Sigmoid colon (tissue), 6 donors: ENCODE measurements at regions not wholly inside any gene's neighbourhood (a gene's known extent, or its start where the extent isn't known, plus 50 kb on each side); places are given as distances from the start of the nearest gene placed in this dataset.

Experiments
- DNase-seq: peaks from one replicate; pipeline ENCODE4 v3.0.0-alpha.2; 2019
- H3K27ac ChIP-seq, 4 donors: fragments of 200-600 bp; sonication (generic); one replicate each; pipeline ENCODE4 v1.5.1; 2016 to 2019; ENCODE audit warnings: mild to moderate bottlenecking in 1 of 4
- H3K27me3 ChIP-seq, 3 donors: fragments of 200-600 bp; sonication (generic); one replicate each; pipeline ENCODE4 v1.5.1; 2019; ENCODE audit warnings: mild to moderate bottlenecking in 1 of 3
- H3K36me3 ChIP-seq, 4 donors: fragments of 200-600 bp; sonication (generic); one replicate each; pipeline ENCODE4 v1.5.1; 2016 to 2019
- H3K4me1 ChIP-seq, 4 donors: fragments of 200-600 bp; sonication (generic); one replicate each; pipeline ENCODE4 v1.5.1; 2017 to 2019
- H3K4me3 ChIP-seq, 4 donors: fragments of 200-600 bp; sonication (generic); one replicate each; pipeline ENCODE4 v1.5.1; 2017 to 2019; ENCODE audit warnings: mild to moderate bottlenecking in 2 of 4, moderate library complexity in 1 of 4
- H3K9me3 ChIP-seq, 4 donors: fragments of 200-600 bp in 3 of 4; sonication (generic) in 3 of 4; one replicate each; pipeline versions ENCODE4 v1.5.1 to v1.6.1; 2013 to 2019
- EP300 ChIP-seq, 4 donors: sonication (generic); formaldehyde crosslinking; IDR thresholded peaks; one replicate each; pipeline ENCODE4 v1.6.1; 2017; ENCODE audit warnings: antibody characterized with exemption in 4 of 4
- POLR2A ChIP-seq, 2 donors: fragments of 450-650 bp; IDR thresholded peaks; one replicate each; pipeline ENCODE4 v1.6.1; 2016; ENCODE audit warnings: antibody characterized with exemption in 2 of 2, mild to moderate bottlenecking in 2 of 2, moderate library complexity in 2 of 2
- POLR2AphosphoS5 ChIP-seq, 4 donors: sonication (generic); formaldehyde crosslinking; IDR thresholded peaks; one replicate each; pipeline ENCODE4 v1.6.1; 2017; ENCODE audit warnings: antibody characterized with exemption in 4 of 4
- WGBS, 2 donors: extraction: QIAGEN DNeasy Blood & Tissue Kit; methylation state at CpG; one replicate each; pipeline ENCODE4 v1.1.7; 2013; 5-methylcytosine and 5-hydroxymethylcytosine counted together
- intact Hi-C: fragments of 100-400 bp; cut with DNase I; formaldehyde crosslinking; loops from one replicate; pipeline ENCODE4 v1.15.1; 2023
- TF ChIP-seq, protein P1 (sequence below), 4 experiments: fragments of 450-650 bp in 3 of 4; fragments of 200-600 bp in 1 of 4; IDR thresholded peaks; one replicate each; pipeline ENCODE4 v1.5.1; 2016 to 2019; ENCODE audit warnings: antibody characterized with exemption in 4 of 4, mild to moderate bottlenecking in 3 of 4, moderate library complexity in 2 of 4
- donor health status: healthy with polysubstance abuse.
- donor health status: healthy.

- peaks cover 0 to 3% (median 0%) of the 10 kb centered on the region in 4 donors for H3K4me1 ChIP-seq
- no peak overlapping the region for H3K4me3 ChIP-seq
- 80 to 82% methylated on average over 2 of the region's 2 CpGs for WGBS, 2 donors
- H3K27ac ChIP-seq = no peak overlapping the region
- no peaks in the 10 kb centered on the region for H3K27me3 ChIP-seq
- no peak for DNase-seq
- intact Hi-C loops = no loop called here
- no peaks in the 10 kb centered on the region for H3K36me3 ChIP-seq
- TF ChIP-seq POLR2AphosphoS5 (IDR thresholded peaks at IDR 0.05) (no peak), EP300 (IDR thresholded peaks at IDR 0.05) (no peak), POLR2A (IDR thresholded peaks at IDR 0.05) (no peak)
- TF ChIP-seq, protein P1, sequence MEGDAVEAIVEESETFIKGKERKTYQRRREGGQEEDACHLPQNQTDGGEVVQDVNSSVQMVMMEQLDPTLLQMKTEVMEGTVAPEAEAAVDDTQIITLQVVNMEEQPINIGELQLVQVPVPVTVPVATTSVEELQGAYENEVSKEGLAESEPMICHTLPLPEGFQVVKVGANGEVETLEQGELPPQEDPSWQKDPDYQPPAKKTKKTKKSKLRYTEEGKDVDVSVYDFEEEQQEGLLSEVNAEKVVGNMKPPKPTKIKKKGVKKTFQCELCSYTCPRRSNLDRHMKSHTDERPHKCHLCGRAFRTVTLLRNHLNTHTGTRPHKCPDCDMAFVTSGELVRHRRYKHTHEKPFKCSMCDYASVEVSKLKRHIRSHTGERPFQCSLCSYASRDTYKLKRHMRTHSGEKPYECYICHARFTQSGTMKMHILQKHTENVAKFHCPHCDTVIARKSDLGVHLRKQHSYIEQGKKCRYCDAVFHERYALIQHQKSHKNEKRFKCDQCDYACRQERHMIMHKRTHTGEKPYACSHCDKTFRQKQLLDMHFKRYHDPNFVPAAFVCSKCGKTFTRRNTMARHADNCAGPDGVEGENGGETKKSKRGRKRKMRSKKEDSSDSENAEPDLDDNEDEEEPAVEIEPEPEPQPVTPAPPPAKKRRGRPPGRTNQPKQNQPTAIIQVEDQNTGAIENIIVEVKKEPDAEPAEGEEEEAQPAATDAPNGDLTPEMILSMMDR (IDR thresholded peaks at IDR 0.05) = no peak
- H3K9me3 ChIP-seq = no peaks in the 10 kb centered on the region
Measured at GRCh38 chr6:147117011-147117410, 87.2 kb upstream of the STXBP5 start.

DNA sequence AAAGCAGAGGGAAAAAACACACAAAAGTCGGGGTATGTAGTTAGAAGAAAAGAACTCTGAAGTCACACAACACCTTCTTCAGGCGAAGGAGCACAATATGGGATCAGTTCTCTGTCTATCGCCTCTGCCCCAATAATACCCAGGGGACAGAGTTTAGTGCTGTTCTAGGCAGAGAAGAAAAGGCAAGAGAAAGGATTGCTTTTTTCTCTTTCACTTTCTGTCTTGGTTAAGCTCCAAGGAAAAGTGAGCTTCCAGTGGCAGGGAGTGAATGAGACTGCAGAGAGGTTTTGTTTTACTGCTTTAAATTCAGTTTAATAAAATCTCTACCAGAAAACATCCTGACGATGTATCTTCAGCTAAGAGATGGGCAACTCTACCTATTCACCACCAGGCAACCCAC lies 86.6 kb upstream of the STXBP5 start:
- Histone ChIP-seq H3K27me3 (no peaks in the 10 kb centered on the region), H3K4me1 (peaks cover 0 to 3% (median 0%) of the 10 kb centered on the region in 4 donors), H3K36me3 (no peaks in the 10 kb centered on the region), H3K9me3 (no peaks in the 10 kb centered on the region), H3K4me3 (no peak overlapping the region), H3K27ac (no peak overlapping the region)
- no peak for DNase-seq
- WGBS, 2 donors = 13 to 54% methylated on average over 4 of the region's 4 CpGs
- TF ChIP-seq POLR2A (IDR thresholded peaks at IDR 0.05) = no peak
- TF ChIP-seq EP300 (IDR thresholded peaks at IDR 0.05) = no peak
- TF ChIP-seq, protein P1 (IDR thresholded peaks at IDR 0.05) = no peak
- TF ChIP-seq POLR2AphosphoS5 (IDR thresholded peaks at IDR 0.05) = no peak
- intact Hi-C loops = no loop called here

- Histone ChIP-seq H3K27me3 (no peaks in the 10 kb centered on the region), H3K27ac (no peak overlapping the region), H3K4me3 (no peak overlapping the region), H3K9me3 (no peaks in the 10 kb centered on the region), H3K4me1 (peaks cover 0 to 3% (median 0%) of the 10 kb centered on the region in 4 donors), H3K36me3 (no peaks in the 10 kb centered on the region)
- TF ChIP-seq POLR2AphosphoS5 (IDR thresholded peaks at IDR 0.05) (no peak), EP300 (IDR thresholded peaks at IDR 0.05) (no peak), POLR2A (IDR thresholded peaks at IDR 0.05) (no peak)
- TF ChIP-seq, protein P1 (IDR thresholded peaks at IDR 0.05) = no peak
- intact Hi-C loops = no loop called here
- WGBS, 2 donors = 94 to 97% methylated on average over 4 of the region's 4 CpGs
- DNase-seq = no peak
Measured at GRCh38 chr6:147119310-147119709, 84.9 kb upstream of the STXBP5 start.

DNA sequence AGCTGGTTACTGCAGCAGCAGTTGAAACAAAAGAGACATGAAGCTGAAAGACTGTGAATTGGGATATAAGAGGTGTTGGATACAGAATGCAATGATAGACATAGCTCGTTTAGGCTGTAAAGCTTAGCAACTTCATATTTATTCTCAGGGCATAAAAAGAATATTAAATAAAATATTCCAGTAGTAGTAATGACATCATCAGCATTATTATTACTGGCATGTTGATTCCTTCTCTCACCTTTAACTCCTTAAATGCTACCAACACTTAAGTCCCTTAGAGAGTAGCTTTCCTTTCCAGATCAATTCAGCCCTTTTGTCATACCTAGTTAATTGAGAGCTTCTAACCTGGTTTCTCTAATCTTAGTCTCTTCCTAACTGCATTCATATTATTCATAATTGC lies 81.4 kb upstream of the STXBP5 start:
- DNase-seq = no peak
- Histone ChIP-seq H3K27ac (no peak overlapping the region), H3K4me3 (no peak overlapping the region), H3K4me1 (no peaks in the 10 kb centered on the region), H3K27me3 (no peaks in the 10 kb centered on the region), H3K9me3 (no peaks in the 10 kb centered on the region), H3K36me3 (no peaks in the 10 kb centered on the region)
- WGBS, 2 donors = 83% methylated on average over 1 of the region's 1 CpG
- intact Hi-C loops = no loop called here
- TF ChIP-seq, protein P1 (IDR thresholded peaks at IDR 0.05) = no peak
- TF ChIP-seq EP300 (IDR thresholded peaks at IDR 0.05) = no peak

- WGBS, 2 donors = 90 to 94% methylated on average over 6 of the region's 6 CpGs
- intact Hi-C loops = no loop called here
- no peaks in the 10 kb centered on the region for H3K9me3 ChIP-seq
- H3K27ac ChIP-seq = no peak overlapping the region
- no peaks in the 10 kb centered on the region for H3K36me3 ChIP-seq
- no peaks in the 10 kb centered on the region for H3K27me3 ChIP-seq
- DNase-seq = no peak
- H3K4me1 ChIP-seq = no peaks in the 10 kb centered on the region
- H3K4me3 ChIP-seq = no peak overlapping the region
- TF ChIP-seq POLR2AphosphoS5 (IDR thresholded peaks at IDR 0.05) (no peak), POLR2A (IDR thresholded peaks at IDR 0.05) (no peak), EP300 (IDR thresholded peaks at IDR 0.05) (no peak)
- TF ChIP-seq, protein P1 (IDR thresholded peaks at IDR 0.05) = no peak
Measured at GRCh38 chr6:147126618-147127022, 77.6 kb upstream of the STXBP5 start.
